ENCODE measurements at regions not wholly inside any gene's neighbourhood (a gene's known extent, or its start where the extent isn't known, plus 50 kb on each side); places are given as distances from the start of the nearest gene placed in this dataset.

DNA sequence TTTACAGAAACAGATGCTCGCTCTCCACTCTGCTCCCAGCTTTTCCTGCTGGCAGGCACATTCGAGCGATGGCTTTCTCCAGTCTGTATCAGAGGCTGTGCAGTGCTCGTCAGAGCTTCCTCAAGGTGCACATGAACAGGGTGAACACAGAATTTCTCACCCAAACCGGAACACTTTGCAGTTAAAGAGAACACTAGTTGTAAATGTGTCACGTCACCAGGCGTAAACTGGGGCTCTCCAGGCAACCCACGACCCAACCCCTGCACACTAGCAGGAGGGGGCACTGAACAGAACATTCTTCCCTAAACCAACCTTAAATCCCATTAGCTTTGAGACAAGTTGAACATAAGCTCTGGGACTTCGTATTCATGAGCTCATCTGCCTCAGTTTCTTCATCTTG is 119.0 kb downstream of the RMI2 start:
- Mint-ChIP-seq H3K9me3 (ENCODE audit: low read depth) (no peaks in the 10 kb centered on the region), H3K36me3 (ENCODE audit: insufficient read depth) (no peaks in the 10 kb centered on the region), H3K4me1 (ENCODE audit: low read depth) (no peaks in the 10 kb centered on the region)

GRCh38 chr16:11465675-11466074 is 120.4 kb downstream of the RMI2 start:
- peaks cover 11% of the 10 kb centered on the region for H3K27me3 Mint-ChIP-seq
- DNase-seq (ENCODE audit: low spot score, unreplicated experiment) = no peak
- TF ChIP-seq CTCF (IDR thresholded peaks at IDR 0.05; ENCODE audit: unreplicated experiment) = no peak
- no peak overlapping the region for H3K4me3 Mint-ChIP-seq (ENCODE audit: low read depth)
- H3K36me3 Mint-ChIP-seq (ENCODE audit: insufficient read depth) = no peaks in the 10 kb centered on the region
- no peaks in the 10 kb centered on the region for H3K4me1 Mint-ChIP-seq (ENCODE audit: low read depth)
- no peaks in the 10 kb centered on the region for H3K9me3 Mint-ChIP-seq (ENCODE audit: low read depth)
- H3K27ac Mint-ChIP-seq = no peak overlapping the region

More for the DNA sequence above, 119.0 kb downstream of the RMI2 start:
- H3K27ac Mint-ChIP-seq = no peak overlapping the region
- no peak for DNase-seq (ENCODE audit: low spot score, unreplicated experiment)
- TF ChIP-seq CTCF (IDR thresholded peaks at IDR 0.05; ENCODE audit: unreplicated experiment) = no peak
- peaks cover 5% of the 10 kb centered on the region for H3K27me3 Mint-ChIP-seq
- H3K4me3 Mint-ChIP-seq (ENCODE audit: low read depth) = no peak overlapping the region

- TF ChIP-seq CTCF (IDR thresholded peaks at IDR 0.05; ENCODE audit: unreplicated experiment) = no peak
- H3K9me3 Mint-ChIP-seq (ENCODE audit: low read depth) = no peaks in the 10 kb centered on the region
- no peaks in the 10 kb centered on the region for H3K36me3 Mint-ChIP-seq (ENCODE audit: insufficient read depth)
- H3K27me3 Mint-ChIP-seq = peaks cover 6% of the 10 kb centered on the region
- H3K4me3 Mint-ChIP-seq (ENCODE audit: low read depth) = no peak overlapping the region
- H3K27ac Mint-ChIP-seq = peak overlapping the region; percentile 66
- no peak for DNase-seq (ENCODE audit: low spot score, unreplicated experiment)
- peaks cover 3% of the 10 kb centered on the region for H3K4me1 Mint-ChIP-seq (ENCODE audit: low read depth)
Observed at GRCh38 chr16:11470676-11471415, 115.9 kb downstream of the LITAF start.

- Mint-ChIP-seq H3K4me1 (ENCODE audit: low read depth) (peaks cover 3% of the 10 kb centered on the region), H3K27me3 (peaks cover 6% of the 10 kb centered on the region), H3K36me3 (ENCODE audit: insufficient read depth) (no peaks in the 10 kb centered on the region), H3K4me3 (ENCODE audit: low read depth) (no peak overlapping the region), H3K27ac (no peak overlapping the region), H3K9me3 (ENCODE audit: low read depth) (no peaks in the 10 kb centered on the region)
- TF ChIP-seq CTCF (IDR thresholded peaks at IDR 0.05; ENCODE audit: unreplicated experiment) = no peak
- no peak for DNase-seq (ENCODE audit: low spot score, unreplicated experiment)
Observed at GRCh38 chr16:11471548-11471947, 115.2 kb downstream of the LITAF start.

GRCh38 chr16:11472410-11472809 is 114.3 kb downstream of the LITAF start:
- Mint-ChIP-seq H3K4me3 (ENCODE audit: low read depth) (no peak overlapping the region), H3K27me3 (peaks cover 6% of the 10 kb centered on the region), H3K36me3 (ENCODE audit: insufficient read depth) (no peaks in the 10 kb centered on the region), H3K9me3 (ENCODE audit: low read depth) (no peaks in the 10 kb centered on the region), H3K27ac (no peak overlapping the region), H3K4me1 (ENCODE audit: low read depth) (peaks cover 3% of the 10 kb centered on the region)
- no peak for TF ChIP-seq CTCF (IDR thresholded peaks at IDR 0.05; ENCODE audit: unreplicated experiment)
- DNase-seq (ENCODE audit: low spot score, unreplicated experiment) = no peak
